T-helper 17 cell (primary cell): ENCODE measurements at regions not wholly inside any gene's neighbourhood (a gene's known extent, or its start where the extent isn't known, plus 50 kb on each side); places are given as distances from the start of the nearest gene placed in this dataset.

ENCODE experiments used
- ATAC-seq: fragments of 150-1000 bp; cut with Tn5 transposase; 2 replicates; pipeline ENCODE4 v1.10.0; 2021; ENCODE audit warnings: mild to moderate bottlenecking, moderate library complexity
- DNase-seq, 3 donors: peaks; one replicate each; pipeline versions ENCODE4 v3.0.0 to v3.0.0-alpha.2; 2020 to 2021
- H3K9me3 ChIP-seq: one replicate; pipeline ENCODE4 v1.7.0; 2013; ENCODE audit warnings: low read length, mild to moderate bottlenecking; ENCODE audit not compliant: control insufficient read depth, poor library complexity, severe bottlenecking
- H3K27ac Mint-ChIP-seq: one replicate; pipeline ENCODE4 v1.8.0; 2022; ENCODE audit warnings: mild to moderate bottlenecking, moderate library complexity, mixed read lengths
- H3K27me3 Mint-ChIP-seq: one replicate; pipeline ENCODE4 v1.8.0; 2022; ENCODE audit warnings: mixed read lengths
- H3K36me3 Mint-ChIP-seq: one replicate; pipeline ENCODE4 v1.8.0; 2022; ENCODE audit warnings: low read depth, mixed read lengths
- H3K4me1 Mint-ChIP-seq: one replicate; pipeline ENCODE4 v1.8.0; 2022; ENCODE audit warnings: mild to moderate bottlenecking, mixed read lengths
- H3K4me3 Mint-ChIP-seq: one replicate; pipeline ENCODE4 v1.8.0; 2022; ENCODE audit warnings: mild to moderate bottlenecking, moderate library complexity, mixed read lengths

GRCh38 chr6:90347411-90347851, 50.8 kb upstream of the BACH2 start:
- H3K4me3 Mint-ChIP-seq, result no peak overlapping the region
- H3K9me3 ChIP-seq, result no peaks in the 10 kb centered on the region
- no peak overlapping the region for H3K27ac Mint-ChIP-seq
- H3K36me3 Mint-ChIP-seq, result no peaks in the 10 kb centered on the region
- ATAC-seq, result no peak
- DNase-seq, result no peak
- H3K27me3 Mint-ChIP-seq, result peaks cover 29% of the 10 kb centered on the region
- H3K4me1 Mint-ChIP-seq, result peaks cover 8% of the 10 kb centered on the region

- Mint-ChIP-seq H3K27me3 (peaks cover 29% of the 10 kb centered on the region), H3K4me3 (no peak overlapping the region), H3K27ac (no peak overlapping the region), H3K36me3 (no peaks in the 10 kb centered on the region), H3K4me1 (peaks cover 8% of the 10 kb centered on the region)
- no peak for ATAC-seq
- no peaks in the 10 kb centered on the region for H3K9me3 ChIP-seq
- DNase-seq, result no peak
Measured at GRCh38 chr6:90346729-90347128, 50.1 kb upstream of the BACH2 start.
